ENCODE measurements at regions not wholly inside any gene's neighbourhood (a gene's known extent, or its start where the extent isn't known, plus 50 kb on each side); places are given as distances from the start of the nearest gene placed in this dataset.

DNA sequence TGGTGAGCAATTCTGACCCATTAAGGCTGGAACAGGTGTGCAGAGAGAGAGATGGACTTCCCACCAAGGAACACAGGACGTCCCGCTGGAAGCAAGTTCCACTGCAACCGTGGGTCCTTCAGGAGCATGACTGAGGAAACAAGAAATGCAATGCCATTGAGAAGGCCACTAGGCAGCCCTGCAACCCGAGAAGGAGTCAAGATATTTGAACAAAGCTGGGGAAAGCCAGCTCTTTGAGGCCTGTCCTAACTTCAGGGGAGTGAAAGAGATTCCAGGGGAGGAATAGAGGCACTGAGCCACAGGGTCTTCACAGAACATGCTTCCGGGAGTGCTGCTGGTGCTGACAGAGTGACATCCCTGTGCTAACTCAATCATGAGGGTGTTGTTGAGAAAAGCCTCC, 153.8 kb upstream of the ZNF236 start:
- H3K27ac ChIP-seq = no peak overlapping the region
- TF ChIP-seq ZFX (IDR thresholded peaks at IDR 0.05) = no peak
- TF ChIP-seq, protein P1, sequence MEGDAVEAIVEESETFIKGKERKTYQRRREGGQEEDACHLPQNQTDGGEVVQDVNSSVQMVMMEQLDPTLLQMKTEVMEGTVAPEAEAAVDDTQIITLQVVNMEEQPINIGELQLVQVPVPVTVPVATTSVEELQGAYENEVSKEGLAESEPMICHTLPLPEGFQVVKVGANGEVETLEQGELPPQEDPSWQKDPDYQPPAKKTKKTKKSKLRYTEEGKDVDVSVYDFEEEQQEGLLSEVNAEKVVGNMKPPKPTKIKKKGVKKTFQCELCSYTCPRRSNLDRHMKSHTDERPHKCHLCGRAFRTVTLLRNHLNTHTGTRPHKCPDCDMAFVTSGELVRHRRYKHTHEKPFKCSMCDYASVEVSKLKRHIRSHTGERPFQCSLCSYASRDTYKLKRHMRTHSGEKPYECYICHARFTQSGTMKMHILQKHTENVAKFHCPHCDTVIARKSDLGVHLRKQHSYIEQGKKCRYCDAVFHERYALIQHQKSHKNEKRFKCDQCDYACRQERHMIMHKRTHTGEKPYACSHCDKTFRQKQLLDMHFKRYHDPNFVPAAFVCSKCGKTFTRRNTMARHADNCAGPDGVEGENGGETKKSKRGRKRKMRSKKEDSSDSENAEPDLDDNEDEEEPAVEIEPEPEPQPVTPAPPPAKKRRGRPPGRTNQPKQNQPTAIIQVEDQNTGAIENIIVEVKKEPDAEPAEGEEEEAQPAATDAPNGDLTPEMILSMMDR (conservative IDR thresholded peaks at IDR 0.05) = no peak

DNA sequence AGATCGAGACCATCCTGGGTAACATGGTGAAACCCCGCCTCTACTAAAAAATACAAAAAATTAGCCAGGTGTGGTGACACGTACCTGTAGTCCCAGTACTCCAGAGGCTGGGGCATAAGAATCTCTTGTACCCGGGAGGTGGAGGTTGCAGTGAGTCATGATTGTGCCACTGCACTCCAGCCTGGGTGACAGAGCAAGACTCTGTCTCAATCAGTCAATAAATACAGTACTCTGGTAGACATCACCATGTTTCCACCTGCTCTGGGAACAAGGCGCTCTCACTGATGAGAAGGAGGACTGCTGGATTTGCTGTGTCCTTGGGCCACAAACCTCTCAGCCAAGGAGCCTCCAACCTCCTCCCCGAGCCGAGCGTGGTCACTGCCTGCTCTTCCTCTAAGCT, 154.2 kb upstream of the ZNF236 start:
- H3K27ac ChIP-seq = no peak overlapping the region
- TF ChIP-seq, protein P1 (conservative IDR thresholded peaks at IDR 0.05) = no peak
- TF ChIP-seq ZFX (IDR thresholded peaks at IDR 0.05) = no peak

DNA sequence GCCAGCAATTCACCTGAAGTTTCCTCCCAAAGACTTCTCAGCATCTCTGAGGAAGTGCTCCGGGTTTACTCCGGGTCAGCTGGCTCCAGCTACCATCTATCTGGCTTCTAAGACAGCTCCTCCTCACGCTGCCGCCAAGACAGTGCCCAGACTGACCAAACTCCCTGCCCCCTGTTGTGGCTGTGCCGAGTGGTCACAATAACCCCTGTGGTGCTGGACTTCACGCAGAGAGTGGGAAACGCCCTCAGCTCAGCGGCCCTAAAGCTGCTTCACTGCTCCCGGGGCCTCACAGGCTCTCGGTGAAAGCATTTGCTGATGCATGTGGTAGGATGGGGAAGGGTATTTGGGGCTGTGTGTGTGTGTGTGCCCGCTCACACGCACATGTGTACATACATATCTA, 154.8 kb upstream of the ZNF236 start:
- H3K27ac ChIP-seq = no peak overlapping the region
- TF ChIP-seq, protein P1 (conservative IDR thresholded peaks at IDR 0.05) = no peak
- TF ChIP-seq ZFX (IDR thresholded peaks at IDR 0.05) = no peak

DNA sequence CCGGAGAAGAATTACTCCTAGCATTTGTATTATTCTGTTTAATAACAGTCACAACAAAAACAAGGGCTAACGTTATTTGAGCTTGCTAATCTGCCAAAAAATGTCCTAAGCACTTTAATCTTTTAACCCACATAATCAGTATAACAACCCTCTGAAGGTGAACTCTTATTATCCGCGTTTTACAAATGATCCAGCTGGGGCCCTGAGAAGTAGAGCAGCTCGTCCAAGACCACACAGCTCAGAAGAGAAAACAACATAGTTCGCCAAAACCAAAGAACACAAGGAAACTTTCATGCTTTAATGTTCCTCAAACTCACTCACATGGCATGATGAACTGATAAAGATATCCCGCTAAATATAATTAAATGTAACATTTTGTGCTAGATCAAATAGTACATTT, 159.7 kb upstream of the ZNF236 start:
- TF ChIP-seq, protein P1 (conservative IDR thresholded peaks at IDR 0.05) = no peak
- TF ChIP-seq ZFX (IDR thresholded peaks at IDR 0.05) = no peak
- no peak overlapping the region for H3K27ac ChIP-seq

DNA sequence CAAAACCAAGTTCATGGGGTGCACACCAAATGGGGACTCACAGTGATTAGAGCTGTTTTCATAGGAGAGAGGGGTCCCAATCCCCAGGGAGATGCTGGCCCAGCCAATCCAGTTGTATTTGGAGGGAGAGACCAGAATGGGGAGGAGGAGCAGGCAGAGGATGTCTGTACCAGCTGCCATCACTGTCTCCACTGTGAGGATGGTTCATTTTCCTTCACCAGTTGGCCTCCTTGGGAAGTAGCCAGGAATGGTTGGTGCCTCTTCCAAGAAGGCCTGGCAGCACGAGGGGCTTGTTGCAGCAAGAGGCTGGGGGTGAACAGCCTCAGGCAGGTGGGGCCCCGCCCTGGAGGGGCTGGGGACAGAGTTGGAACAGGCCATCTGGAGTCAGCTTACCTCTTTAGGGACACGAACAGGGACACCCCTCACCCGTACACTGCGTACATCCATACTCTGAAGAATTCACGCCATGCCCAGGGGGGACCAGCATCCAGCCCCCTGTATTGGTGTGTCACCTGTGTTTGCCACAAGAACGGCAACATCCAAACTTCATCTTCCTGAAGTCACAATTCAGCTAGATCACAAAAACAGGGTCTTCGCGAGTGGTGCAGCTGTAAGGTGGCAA, 161.7 kb upstream of the ZNF236 start:
- no peak overlapping the region for H3K27ac ChIP-seq
- no peak for TF ChIP-seq ZFX (IDR thresholded peaks at IDR 0.05)
- TF ChIP-seq, protein P1 (conservative IDR thresholded peaks at IDR 0.05) = no peak

DNA sequence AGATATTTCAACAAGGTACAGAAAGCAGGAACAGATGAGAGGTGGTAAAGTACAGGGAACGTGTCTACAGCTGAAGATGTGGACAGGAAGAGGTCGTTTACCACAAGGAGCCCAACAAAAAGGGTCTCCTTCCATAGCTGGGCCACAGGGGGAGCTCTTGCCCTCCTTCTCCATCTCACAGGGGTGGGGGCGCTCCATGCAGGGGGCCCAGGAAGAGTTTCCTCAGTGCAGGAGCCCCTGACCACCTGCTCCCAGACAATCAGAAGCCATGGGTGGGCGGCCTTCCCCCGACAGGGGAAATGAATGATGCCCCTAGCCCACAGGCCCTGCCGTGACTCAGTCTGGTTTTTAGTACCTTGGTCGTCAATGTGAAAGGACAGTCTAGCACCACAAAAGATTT, 163.6 kb upstream of the ZNF516 start:
- no peak overlapping the region for H3K27ac ChIP-seq
- TF ChIP-seq ZFX (IDR thresholded peaks at IDR 0.05) = no peak
- TF ChIP-seq, protein P1 (conservative IDR thresholded peaks at IDR 0.05) = peak; percentile 32

DNA sequence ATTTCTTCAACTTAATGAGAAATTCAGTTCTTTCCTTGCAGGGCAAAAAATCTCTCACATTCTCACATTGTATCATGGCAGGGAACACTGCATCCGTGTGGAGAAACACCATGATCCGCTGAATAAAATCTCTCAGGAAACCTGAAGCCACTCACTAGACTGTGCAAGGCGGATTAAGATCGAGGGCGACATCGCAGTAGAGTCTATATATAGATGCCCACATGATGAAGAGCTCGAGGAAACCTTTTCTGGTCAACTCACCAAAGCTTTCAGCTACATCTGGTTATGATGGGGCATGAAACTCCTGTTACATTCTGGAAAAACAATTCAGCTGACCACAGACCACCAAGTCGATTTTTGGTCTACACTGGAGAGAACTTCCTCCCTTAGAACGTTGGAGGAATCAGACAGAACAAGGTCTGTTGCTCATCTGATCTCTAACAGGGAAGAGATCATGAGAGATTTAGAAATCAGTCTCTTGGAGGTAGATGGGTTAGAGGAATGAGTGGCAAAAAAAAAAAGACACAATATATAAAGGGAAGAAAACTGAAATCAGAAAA, 162.9 kb upstream of the ZNF516 start:
- no peak overlapping the region for H3K27ac ChIP-seq
- TF ChIP-seq ZFX (IDR thresholded peaks at IDR 0.05) = no peak
- TF ChIP-seq, protein P1 (conservative IDR thresholded peaks at IDR 0.05) = no peak

Measured in C4-2B (cell line).